ENCODE measurements at regions not wholly inside any gene's neighbourhood (a gene's known extent, or its start where the extent isn't known, plus 50 kb on each side); places are given as distances from the start of the nearest gene placed in this dataset.
"Not testable (repeated sequence)": the region's sequence is repeated elsewhere in the genome, so short reads cannot be mapped to it uniquely, and the experiment has no call there.

DNA sequence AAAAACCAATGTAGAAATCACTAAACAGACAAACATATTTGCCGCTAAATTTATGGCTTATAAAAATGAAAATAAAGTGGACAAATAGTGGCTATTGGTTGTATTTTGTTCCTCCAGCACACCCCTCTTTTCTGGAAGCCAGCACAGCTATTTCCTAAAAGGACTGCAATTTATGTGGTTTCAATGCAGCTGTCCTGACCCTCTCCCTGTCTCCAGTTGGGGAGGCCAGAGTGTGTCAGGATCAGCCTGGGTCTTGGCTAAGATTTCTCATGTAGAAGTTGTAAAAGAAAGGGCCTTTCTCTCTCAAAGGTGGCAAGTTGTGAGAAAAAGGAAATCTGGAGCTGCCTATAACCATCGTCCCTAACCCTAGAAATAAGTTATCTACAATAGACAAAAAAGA, 165.6 kb downstream of the ALDH8A1 start:
- no peak for DNase-seq (ENCODE audit: low read depth)

DNA sequence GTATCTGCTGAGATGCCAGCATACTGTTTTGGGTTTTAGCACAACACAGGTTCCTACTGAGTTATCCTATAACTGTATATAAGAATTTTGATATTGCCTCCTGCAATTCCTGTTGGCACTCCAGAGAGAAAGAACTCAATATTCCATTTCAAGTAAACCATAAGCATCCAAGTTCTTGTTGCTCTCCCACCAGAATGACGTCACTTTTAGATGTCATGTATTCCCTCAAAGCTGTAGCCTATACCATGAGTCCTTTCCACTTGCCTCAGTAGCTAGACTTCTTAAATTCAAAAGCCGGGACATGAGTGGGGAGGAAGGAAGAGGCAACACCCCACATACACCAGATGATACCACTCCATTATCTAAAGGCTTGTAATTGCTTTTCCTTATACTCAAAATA, 171.5 kb downstream of the ALDH8A1 start:
- no peak for DNase-seq (ENCODE audit: low read depth)

DNA sequence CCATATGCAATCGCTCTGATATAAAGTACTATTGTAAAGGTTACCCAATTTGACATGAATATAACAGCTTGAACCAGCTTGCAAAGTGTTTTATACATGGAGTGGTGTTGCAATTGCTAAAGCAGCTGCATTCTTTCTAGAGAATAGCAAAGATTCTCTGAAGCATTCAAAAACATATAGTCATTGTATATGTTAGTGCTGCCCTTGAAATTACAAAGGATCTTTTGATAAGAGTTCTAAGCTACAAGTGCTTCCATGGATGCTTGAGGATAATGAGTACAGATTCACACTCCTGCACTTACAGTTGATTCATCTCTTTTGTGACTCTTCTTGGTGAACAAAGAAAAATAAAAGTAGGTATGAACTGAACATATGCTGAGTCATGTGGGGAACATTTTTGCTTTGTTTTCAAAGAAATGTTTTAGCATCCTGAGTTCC, 175.7 kb downstream of the ALDH8A1 start:
- DNase-seq (ENCODE audit: low read depth) = peak; percentile 61

DNA sequence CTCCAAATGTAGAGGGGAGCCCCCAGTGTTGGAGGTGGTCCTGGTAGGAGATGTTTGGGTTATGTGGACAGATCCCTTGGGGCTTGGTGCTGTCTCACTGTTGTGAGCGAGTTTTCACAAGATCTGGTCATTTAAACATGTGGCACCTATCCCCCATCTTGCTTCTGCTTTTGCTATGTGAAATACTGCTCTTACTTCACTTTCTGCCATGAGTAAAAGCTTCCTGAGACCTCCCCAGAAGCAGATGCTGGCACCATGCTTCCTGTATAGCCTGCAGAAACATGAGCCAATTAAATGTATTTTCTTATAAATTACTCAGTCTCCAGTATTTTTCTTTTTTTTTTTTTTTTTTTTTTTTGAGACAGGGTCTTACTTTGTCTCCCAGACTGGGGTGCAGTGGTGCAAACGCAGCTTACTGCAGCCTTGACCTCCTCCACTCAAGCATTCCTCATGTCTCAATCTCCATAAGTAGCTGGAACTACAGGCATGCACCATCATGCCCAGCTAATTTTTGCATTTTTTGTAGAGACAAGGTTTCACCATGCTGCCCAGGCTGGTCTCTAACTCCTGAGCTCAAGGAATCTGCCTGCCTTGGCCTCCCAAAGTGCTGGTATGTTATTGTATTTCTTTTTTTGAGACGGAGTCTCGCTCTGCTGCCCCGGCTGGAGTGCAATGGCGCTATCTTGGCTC, 177.1 kb downstream of the ALDH8A1 start:
- no peak for DNase-seq (ENCODE audit: low read depth)

DNA sequence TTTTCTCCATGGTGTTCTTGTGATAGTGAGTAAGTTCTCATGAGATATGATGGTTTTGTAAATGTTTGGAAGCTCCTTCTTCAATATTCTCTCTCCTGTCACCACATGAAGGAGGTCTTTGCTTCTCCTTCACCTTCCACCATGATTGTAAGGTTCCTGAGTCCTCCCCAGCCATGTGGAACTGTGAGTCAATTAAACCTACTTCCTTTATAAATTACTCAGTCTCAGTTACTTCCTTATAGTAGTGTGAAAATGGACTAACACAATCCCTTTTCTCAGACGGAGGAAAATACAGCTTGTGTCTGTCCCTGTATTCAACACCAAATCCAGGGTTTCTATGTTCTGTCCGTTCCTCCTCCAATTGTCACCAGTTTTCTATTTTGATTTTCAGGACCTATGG, 181.0 kb downstream of the ALDH8A1 start:
- DNase-seq (ENCODE audit: low read depth) = no peak

DNA sequence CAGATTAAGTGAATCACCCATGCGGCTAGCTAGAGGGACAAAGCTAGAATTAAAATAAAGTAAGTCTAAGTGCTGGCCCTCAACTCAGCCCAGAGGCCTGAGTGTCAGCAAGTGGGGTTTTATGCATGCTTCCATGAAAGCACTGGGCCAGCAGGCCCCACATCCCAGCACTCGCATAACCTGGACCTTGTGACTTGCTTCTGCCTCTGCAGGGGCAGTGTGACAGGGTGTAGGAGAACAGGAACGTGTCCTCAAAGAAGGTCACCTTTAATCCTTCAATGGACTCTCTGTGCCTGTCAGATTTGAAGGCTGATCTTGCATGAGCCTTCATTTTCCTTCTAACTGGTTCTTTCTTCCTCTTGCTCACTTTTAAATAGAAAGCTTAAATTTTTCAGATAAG, 183.4 kb downstream of the ALDH8A1 start:
- DNase-seq (ENCODE audit: low read depth) = no peak

DNA sequence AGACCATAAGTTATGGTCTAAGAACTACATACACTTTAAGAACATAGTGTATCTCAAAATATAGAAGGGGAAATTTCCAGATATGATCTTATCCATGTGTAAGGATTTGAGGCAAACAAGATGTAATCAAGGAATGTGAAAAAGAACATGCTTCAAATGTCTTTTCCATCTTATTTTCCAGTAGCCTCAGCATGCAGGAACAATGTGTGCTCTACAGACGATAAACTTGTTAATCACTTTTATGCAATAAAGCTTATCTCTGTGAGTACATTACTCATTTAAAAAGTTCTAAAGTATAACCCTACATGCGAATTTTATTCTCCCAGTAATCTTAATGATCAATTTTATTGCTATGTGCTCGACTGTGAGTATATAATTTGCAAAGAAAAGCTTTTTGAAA, 185.2 kb downstream of the ALDH8A1 start:
- no peak for DNase-seq (ENCODE audit: low read depth)

DNA sequence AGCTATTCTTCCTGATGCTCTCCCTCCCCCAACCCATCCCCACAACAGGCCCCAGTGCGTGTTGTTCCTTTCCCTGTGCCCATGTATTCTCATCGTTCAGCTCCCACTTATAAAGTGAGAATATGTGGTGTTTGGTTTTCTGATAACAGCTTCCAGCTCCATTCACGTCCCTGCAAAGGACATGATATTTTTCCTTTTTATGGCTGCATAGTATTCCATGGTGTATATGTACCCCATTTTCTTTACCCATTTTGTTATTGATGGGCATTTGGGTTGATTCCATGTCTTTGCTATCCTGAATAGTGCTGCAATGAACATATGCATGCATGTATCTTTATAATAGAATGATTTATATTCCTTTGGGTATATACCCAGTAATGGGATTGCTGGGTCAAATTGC, 186.3 kb downstream of the ALDH8A1 start:
- not testable (repeated sequence) for DNase-seq (ENCODE audit: low read depth)

DNA sequence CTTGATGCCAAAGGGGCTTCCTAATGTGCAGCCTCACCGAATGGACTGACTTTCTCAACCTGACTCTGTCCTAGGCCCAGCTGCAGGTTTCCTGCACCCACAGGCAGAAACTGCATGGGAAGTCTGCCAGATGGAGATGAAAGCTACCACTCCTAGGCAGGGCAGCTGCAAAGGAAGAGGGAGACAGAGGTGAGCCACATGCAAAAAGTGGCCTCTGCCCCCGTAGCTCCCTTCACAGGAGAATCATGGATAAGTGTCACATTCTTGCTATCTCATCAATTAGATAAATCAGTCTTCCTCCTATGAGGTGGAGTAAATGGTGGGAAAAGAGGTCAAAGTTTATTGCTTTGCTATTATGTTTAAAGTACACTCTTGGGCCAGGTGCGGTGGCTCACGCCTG, 191.3 kb downstream of the ALDH8A1 start:
- DNase-seq (ENCODE audit: low read depth) = no peak

DNA sequence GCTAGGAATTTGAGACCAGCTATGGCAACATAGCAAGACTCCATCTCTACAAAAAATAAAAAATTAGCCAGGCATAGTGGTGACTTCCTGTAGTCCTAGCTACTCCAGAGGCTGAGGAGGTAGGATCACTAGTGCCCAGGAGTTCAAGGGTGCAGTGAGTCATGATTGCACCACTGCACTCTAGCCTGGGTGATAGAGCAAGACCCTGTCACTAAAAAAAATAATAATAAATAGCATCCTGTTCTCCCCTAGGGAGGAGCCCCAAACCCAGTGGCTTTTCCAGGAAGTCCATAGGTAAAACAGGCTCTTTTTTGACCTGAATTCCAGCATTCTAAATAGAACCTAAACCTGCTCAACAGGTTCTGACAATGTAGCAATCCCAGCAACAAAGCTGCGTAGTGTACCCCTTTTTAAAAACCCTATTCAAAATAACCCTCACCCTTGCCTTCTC, 192.0 kb downstream of the ALDH8A1 start:
- DNase-seq (ENCODE audit: low read depth) = peak; percentile 93

DNA sequence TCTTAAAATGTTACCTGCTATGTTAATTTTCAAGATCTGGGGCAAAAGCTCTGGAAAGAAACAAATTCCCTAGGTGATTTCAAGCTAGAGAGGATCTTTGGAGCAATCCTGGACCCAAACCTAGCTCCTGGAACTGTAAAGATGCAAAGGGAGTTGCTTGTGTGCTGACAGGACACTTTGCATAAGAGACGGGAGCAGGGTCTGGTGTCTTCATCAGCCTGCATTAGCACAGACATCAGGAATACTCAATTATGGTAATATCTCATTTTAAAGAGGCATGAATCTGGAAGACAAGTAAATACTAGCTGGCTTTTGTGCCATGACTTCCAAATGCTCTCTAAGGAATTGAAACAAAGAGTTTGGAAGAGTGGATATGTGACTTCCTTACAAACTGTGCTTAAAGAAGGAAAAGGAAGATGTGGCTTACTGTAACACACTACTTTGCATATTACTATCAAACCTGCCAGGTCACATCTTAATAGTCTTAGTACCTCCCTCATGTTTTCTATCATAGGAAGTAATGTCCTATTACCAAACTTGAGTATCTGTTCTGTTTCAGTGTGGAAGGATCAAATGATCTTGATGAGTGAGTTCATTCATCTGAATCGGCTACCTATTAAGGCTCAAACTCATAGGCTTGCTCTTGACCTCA, 193.4 kb downstream of the ALDH8A1 start:
- DNase-seq (ENCODE audit: low read depth) = no peak

DNA sequence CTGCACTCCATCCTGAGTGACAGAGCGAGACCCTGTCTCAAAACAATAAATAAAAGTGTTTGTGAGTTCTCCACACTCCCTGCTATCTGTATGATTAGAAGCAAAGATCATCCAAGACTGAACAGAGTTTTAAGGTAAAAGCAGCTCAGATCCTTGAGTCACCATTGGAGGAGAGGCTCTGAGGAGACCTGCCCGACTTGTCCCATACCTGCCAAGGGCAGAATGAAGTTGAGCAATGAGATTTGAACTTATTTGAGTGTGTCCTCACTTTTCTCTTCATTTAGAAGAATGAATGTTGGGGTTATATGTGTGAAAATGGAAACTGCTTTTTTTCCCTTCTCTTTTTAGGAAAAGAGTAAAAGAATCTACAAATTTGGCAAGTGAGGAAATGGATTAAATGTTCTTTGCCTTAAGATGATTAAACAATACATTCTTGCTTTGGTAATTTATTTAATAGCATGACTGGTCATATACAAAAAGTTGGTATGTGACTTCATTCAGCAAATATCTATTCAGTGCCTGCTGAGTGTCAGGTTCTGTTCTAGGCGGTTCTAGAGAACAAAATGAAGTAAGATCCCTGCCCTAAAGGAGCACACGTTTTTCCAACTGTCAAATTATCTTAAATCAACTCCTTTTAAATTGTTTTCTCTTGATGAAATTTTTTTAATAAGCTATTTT, 195.7 kb downstream of the ALDH8A1 start:
- no peak for DNase-seq (ENCODE audit: low read depth)

DNA sequence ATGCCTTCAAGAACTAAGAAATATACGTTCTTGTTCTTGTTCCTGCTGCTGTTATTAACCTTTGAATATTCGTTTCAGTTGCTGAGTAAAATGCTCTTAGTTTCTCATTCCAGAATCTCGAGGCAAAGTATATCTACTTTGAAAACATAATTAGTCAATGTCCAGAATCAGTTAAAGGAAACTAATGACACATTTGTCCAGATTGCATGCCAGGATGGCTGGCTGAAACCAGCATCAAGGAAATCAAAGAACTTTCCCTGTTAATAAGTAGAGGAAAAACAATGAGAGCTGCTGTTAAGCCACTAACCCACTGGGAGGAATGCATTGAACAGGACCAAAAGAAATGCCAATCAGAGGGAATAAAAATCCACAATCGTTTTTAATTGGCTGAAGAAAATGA, 196.9 kb downstream of the ALDH8A1 start:
- peak; percentile 99 for DNase-seq (ENCODE audit: low read depth)

DNA sequence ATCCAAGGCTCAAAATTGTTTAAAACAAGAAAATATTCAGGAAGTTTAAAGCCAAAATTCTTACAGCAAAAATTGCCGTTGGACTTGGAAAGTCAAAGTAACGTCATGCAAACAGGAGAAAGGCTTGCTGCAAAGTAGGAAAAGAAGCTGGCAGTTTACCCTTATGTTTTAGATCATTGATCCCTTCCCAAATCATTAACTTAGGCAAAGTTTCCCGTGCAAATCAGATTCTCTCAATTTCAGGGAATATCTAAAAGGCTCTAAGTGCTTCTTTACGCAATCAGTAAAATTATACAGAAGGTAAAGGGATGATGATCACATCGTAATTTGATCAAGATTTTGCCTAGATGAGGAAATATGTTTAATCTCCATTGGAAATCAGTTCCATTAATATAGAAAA, 197.5 kb downstream of the ALDH8A1 start:
- DNase-seq (ENCODE audit: low read depth) = peak; percentile 37

DNA sequence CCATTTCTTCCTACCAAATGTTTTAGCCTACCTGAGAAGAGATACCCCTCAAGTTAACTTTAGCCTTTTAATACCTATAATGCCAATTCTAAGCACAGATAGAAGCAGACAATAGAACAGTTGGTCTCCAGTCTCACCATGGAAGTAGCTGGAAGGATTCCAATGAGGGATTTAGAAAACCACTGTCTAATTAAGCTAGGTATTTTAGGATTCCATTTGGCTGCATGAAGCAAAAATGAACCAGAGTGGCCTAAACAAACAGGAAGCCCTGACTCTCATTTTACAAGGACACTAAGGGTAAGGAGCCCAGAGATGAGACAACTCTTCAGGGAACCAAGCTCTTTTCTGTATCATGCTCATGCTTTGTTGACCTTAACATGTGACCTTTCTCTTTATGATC, 199.2 kb downstream of the ALDH8A1 start:
- peak; percentile 53 for DNase-seq (ENCODE audit: low read depth)

DNA sequence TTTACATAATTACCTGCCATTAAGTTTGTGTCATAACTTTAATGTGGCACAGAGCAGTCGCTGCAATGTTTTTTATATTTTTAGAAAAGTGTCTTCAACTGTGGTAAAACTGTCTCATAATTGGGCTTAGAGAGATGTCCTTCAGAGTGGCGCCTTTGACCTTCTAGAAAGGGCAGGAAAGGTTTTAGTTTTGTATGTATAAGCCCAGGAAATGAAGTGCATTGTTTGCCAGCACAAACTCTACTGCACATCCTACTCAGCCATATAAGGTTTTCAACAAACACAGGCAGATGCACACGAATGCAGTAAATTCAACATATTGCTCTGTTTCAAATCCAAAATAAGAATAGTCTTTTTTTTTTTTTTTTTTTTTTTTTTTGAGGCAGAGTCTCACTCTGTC, 201.4 kb downstream of the ALDH8A1 start:
- DNase-seq (ENCODE audit: low read depth) = no peak

DNA sequence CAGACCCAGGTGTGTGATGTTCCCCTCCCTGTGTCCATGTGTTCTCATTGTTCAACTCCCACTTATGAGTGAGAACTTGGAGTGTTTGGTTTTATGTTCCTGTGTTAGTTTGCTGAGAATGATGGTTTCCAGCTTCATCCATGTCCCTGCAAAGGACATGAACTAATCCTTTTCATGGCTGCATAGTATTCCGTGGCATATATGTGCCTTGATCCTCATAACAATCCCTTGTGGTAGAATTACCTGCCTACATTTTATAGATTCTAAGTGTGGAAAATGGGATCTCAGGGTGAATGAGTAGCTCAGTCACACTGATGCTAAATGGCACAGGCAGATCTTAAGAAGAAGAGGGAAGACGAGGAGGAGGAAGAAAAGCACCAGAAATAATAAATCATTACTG, 202.7 kb downstream of the ALDH8A1 start:
- DNase-seq (ENCODE audit: low read depth) = not testable (repeated sequence)

DNA sequence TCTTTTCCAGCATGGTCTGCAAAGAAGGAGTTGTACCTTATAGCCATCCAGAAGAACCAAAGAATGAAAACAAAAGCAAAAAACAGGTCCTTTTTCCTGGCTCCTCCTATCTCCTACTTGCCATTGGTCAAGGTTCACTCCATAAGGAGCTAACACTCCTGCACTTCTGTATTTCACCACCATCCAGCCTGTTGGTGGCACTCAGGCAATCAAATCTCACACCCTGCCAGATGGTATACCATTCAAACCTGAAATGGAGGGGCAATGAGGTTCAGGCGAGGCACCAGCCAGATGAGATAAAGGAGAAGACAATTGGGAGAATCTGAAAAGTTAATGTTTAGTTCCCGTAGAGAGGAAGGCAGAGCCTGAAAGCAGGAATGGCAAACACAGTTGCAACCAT, 203.8 kb downstream of the ALDH8A1 start:
- DNase-seq (ENCODE audit: low read depth) = no peak

DNA sequence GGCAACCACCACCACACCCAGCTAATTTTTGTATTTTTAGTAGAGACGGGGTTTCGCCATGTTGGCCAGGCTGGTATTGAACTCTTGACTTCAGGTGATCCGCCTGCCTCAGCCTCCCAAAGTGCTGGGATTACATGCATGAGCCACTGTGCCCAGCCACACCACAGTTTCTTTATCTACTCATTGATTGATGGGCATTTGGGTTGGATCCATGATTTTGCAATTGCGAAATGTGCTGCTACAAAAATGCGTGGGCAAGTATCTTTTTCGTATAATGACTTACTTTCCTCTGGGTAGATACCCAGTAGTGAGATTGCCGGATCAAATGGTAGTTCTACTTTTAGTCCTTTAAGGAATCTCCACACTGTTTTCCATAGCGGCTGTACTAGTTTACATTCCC, 204.7 kb downstream of the ALDH8A1 start:
- not testable (repeated sequence) for DNase-seq (ENCODE audit: low read depth)

DNA sequence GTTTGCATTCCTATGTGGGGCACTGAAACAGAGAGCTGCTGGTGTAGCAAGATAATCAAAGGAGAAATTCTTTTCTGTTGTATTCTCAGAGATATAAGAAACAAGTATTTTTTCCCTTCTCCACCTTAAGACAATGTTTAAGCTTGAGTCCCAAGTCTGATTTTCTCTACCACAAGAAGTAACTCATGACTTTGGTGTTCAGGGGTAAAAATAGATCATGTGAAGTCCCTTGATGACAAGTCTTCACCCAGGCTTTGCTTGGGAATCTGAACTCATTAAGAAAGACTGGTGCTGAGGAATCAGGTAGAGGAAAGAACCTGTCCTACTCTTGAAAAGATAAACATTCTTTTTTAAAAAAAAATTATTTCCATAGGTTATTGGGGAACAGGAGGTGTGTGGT, 205.6 kb downstream of the ALDH8A1 start:
- peak; percentile 69 for DNase-seq (ENCODE audit: low read depth)

DNA sequence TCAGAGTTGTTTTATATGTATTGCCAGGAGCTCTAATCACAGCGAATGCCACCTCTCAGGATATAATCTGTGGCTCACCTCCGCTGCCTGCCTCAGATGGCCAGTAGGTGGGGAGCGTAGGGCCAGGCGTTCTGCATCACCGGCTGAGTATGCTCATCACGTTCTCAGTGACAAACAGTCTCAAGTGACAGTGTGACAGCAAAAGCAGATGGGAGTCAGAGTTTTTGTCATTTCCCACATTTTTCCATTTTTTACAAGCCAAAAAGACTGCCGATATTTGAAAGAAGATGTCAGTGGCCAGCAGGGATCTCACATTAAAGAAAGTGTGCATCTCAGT, 208.7 kb downstream of the ALDH8A1 start:
- DNase-seq (ENCODE audit: low read depth) = no peak

DNA sequence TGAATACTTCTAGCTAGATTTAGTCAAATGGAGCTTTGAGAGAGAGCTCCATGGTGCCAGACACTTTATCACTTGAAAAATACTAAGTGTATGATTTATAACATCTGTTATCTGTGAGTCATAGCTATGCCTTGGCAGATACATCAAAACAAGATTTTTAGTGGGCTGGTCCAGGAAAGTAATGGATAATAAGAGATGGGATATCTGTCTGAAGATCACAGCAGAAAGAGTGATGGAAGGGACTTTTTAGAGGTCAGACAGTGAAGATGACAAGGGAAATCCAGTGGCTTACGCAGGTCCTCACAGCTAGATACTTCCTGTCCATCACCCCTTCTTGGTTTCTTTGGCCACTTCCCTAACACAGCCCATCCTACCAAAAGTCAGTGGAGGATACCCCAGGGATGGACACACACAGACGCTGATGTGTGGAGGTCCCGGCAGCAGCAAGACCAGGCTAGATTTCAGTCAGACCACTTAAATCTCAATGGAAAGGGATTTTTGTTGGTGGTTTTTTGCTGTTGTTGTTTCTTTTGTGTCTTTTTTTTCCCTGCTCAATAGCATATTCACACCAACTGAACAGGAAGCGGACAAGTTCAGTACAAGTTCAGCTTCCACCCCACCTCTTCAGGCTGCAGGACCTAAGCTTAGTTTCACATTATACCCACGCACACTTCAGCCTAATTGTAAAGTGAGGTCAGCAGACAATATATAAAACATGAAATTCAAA, 209.3 kb downstream of the ALDH8A1 start:
- DNase-seq (ENCODE audit: low read depth) = no peak

DNA sequence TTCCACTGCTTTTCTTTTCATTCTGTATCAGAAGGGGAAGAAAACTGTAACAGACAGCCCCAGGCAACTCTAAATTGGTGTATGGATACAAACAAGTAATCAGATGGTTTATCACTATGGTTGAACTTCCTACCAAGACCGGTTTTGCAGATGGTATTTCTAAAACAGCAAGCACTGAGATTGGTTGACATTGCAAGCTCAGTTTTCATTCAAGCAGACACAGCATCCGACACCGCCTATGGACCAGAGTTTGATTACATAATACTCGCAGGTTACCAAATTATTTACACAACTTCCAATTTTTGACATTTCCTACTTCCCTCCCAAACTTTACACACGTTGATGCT, 209.9 kb downstream of the ALDH8A1 start:
- DNase-seq (ENCODE audit: low read depth) = no peak
